GM23338 (cell line): ENCODE measurements at regions not wholly inside any gene's neighbourhood (a gene's known extent, or its start where the extent isn't known, plus 50 kb on each side); places are given as distances from the start of the nearest gene placed in this dataset.

Experiments
- ATAC-seq: fragments of 200-7000 bp; cut with Tn5 transposase; 3 replicates; pipeline ENCODE4 v1.9.1; 2020
- DNase-seq: peaks from one replicate; pipeline ENCODE4 v3.0.0-alpha.2; 2015; ENCODE audit warnings: low spot score
- H2AFZ ChIP-seq: fragments of 200-600 bp; sonication (generic); 2 replicates; pipeline ENCODE4 v1.8.0; 2016; ENCODE audit warnings: antibody characterized with exemption, mild to moderate bottlenecking, moderate library complexity
- H3F3A ChIP-seq: fragments of 200-600 bp; sonication (generic); replicated peaks from 2 replicates; pipeline ENCODE4 v1.8.0; 2017; ENCODE audit warnings: antibody characterized with exemption, mixed run types, low read depth
- H3K27ac ChIP-seq: fragments of 200-600 bp; sonication (generic); 2 replicates; pipeline ENCODE4 v1.6.1; 2016; ENCODE audit warnings: low read depth
- H3K27me3 ChIP-seq: fragments of 200-600 bp; sonication (generic); 2 replicates; pipeline ENCODE4 v1.8.0; 2016; ENCODE audit warnings: mild to moderate bottlenecking, mixed run types, moderate library complexity; ENCODE audit not compliant: insufficient read depth
- H3K36me3 ChIP-seq: fragments of 200-600 bp; sonication (generic); 2 replicates; pipeline ENCODE4 v1.8.0; 2016; ENCODE audit warnings: mild to moderate bottlenecking; ENCODE audit not compliant: insufficient read depth
- H3K4me1 ChIP-seq: fragments of 200-600 bp; sonication (generic); 2 replicates; pipeline ENCODE4 v1.8.0; 2016; ENCODE audit warnings: mild to moderate bottlenecking, moderate library complexity; ENCODE audit not compliant: insufficient read depth
- H3K4me2 ChIP-seq: fragments of 200-600 bp; sonication (generic); 2 replicates; pipeline ENCODE4 v1.7.1; 2017; ENCODE audit warnings: mixed run types
- H3K4me3 ChIP-seq: fragments of 200-600 bp; sonication (generic); 2 replicates; pipeline ENCODE4 v1.6.1; 2016; ENCODE audit warnings: mixed run types
- H3K79me2 ChIP-seq: fragments of 200-600 bp; sonication (generic); replicated peaks from 2 replicates; pipeline ENCODE4 v1.8.0; 2017; ENCODE audit warnings: mild to moderate bottlenecking; ENCODE audit not compliant: insufficient read depth
- H3K9me2 ChIP-seq: fragments of 200-600 bp; sonication (generic); 2 replicates; pipeline ENCODE4 v1.8.0; 2017; ENCODE audit not compliant: insufficient read depth
- H4K20me1 ChIP-seq: fragments of 200-600 bp; sonication (generic); replicated peaks from 2 replicates; pipeline ENCODE4 v1.8.0; 2017; ENCODE audit warnings: mild to moderate bottlenecking; ENCODE audit not compliant: insufficient read depth
- H3K27ac Mint-ChIP-seq: 2 replicates; pipeline ENCODE4 v1.8.0; 2020; ENCODE audit warnings: inconsistent platforms, mild to moderate bottlenecking, moderate library complexity, mixed read lengths
- H3K27me3 Mint-ChIP-seq: 3 replicates; pipeline ENCODE4 v1.8.0; 2022; ENCODE audit warnings: low read depth, mild to moderate bottlenecking, moderate library complexity, mixed read lengths, inconsistent platforms; ENCODE audit not compliant: insufficient read depth, poor library complexity
- H3K36me3 Mint-ChIP-seq: 3 replicates; pipeline ENCODE4 v1.8.0; 2021; ENCODE audit warnings: low read depth, mild to moderate bottlenecking, inconsistent platforms, moderate library complexity, mixed read lengths
- H3K4me1 Mint-ChIP-seq: 3 replicates; pipeline ENCODE4 v1.8.0; 2020; ENCODE audit warnings: mild to moderate bottlenecking, inconsistent platforms, mixed read lengths
- H3K4me3 Mint-ChIP-seq: 3 replicates; pipeline ENCODE4 v1.8.0; 2021; ENCODE audit warnings: moderate library complexity, mild to moderate bottlenecking, inconsistent platforms, mixed read lengths
- H3K9me3 Mint-ChIP-seq: 3 replicates; pipeline ENCODE4 v1.8.0; 2020; ENCODE audit warnings: moderate library complexity, mild to moderate bottlenecking, inconsistent platforms, mixed read lengths
- CTCF ChIP-seq, 2 experiments: fragments of 200-600 bp in 1 of 2; sonication (generic) in 1 of 2; conservative IDR thresholded peaks; 2 replicates each; pipeline versions ENCODE4 v1.5.1 to v1.6.1; 2016 to 2017; ENCODE audit warnings: antibody characterized with exemption in 2 of 2, low read depth in 2 of 2, mild to moderate bottlenecking in 2 of 2, moderate library complexity in 1 of 2
- ETS1 ChIP-seq: IDR thresholded peaks from 2 replicates; pipeline ENCODE4 v1.6.1; 2016; ENCODE audit warnings: antibody characterized with exemption
- EZH2 ChIP-seq: fragments of 200-600 bp; sonication (generic); IDR thresholded peaks from one replicate; pipeline ENCODE4 v1.8.0; 2017; ENCODE audit warnings: antibody characterized with exemption, mild to moderate bottlenecking, low read depth; ENCODE audit not compliant: unreplicated experiment
- NANOG ChIP-seq: IDR thresholded peaks from 2 replicates; pipeline ENCODE4 v1.6.1; 2016; ENCODE audit warnings: antibody characterized with exemption, borderline replicate concordance
- POLR2AphosphoS5 ChIP-seq: IDR thresholded peaks from 2 replicates; pipeline ENCODE4 v1.6.1; 2016; ENCODE audit warnings: antibody characterized with exemption, low read depth
- REST ChIP-seq: IDR thresholded peaks from one replicate; pipeline ENCODE4 v1.6.1; 2018; ENCODE audit warnings: antibody characterized with exemption; ENCODE audit not compliant: unreplicated experiment
- STAT1 ChIP-seq: IDR thresholded peaks from one replicate; pipeline ENCODE4 v1.6.1; 2016; ENCODE audit warnings: antibody characterized with exemption; ENCODE audit not compliant: unreplicated experiment
- ZNF114 ChIP-seq: fragments of 250-450 bp; sonication (Bioruptor Pico); IDR thresholded peaks from 2 replicates; pipeline ENCODE4 v1.5.0; 2020; ENCODE audit warnings: mild to moderate bottlenecking, moderate library complexity
- ZNF331 ChIP-seq: fragments of 250-450 bp; sonication (Bioruptor Pico); IDR thresholded peaks from 2 replicates; pipeline ENCODE4 v1.5.0; 2020; ENCODE audit warnings: low read depth, mild to moderate bottlenecking, moderate library complexity
- ZNF462 ChIP-seq: fragments of 250-450 bp; sonication (Bioruptor Pico); IDR thresholded peaks from 2 replicates; pipeline ENCODE4 v1.5.0; 2020; ENCODE audit warnings: mild to moderate bottlenecking, moderate library complexity

GRCh38 chr2:221006084-221006483 is 566.0 kb downstream of the EPHA4 start:
- Mint-ChIP-seq H3K4me1 (peaks cover 10% of the 10 kb centered on the region; the same call in 2 of the 3 replicates), H3K27ac (no peak overlapping the region), H3K27me3 (no peaks in the 10 kb centered on the region), H3K36me3 (no peaks in the 10 kb centered on the region), H3K9me3 (no peaks in the 10 kb centered on the region), H3K4me3 (no peak overlapping the region)
- Histone ChIP-seq H3K4me2 (no peak overlapping the region), H3K9me2 (no peaks in the 10 kb centered on the region), H3K27me3 (no peaks in the 10 kb centered on the region), H3K4me1 (peaks cover 13% of the 10 kb centered on the region; the same call in 1 of the 2 replicates), H3K27ac (no peak overlapping the region), H4K20me1 (no peaks in the 10 kb centered on the region), H3K79me2 (no peaks in the 10 kb centered on the region), H3K36me3 (no peaks in the 10 kb centered on the region), H3K4me3 (no peak overlapping the region), H2AFZ (no peak overlapping the region), H3F3A (no peaks in the 10 kb centered on the region)
- TF ChIP-seq ZNF114 (CRISPR knock-in tag) (no peak), POLR2AphosphoS5 (no peak), STAT1 (no peak), NANOG (no peak), CTCF (conservative IDR thresholded peaks at IDR 0.05; ENCODE audit: low read depth in 2 of 2) (no peak), EZH2 (no peak), REST (no peak)
- no peak for ATAC-seq
- DNase-seq, result no peak

GRCh38 chr2:221016551-221016950 is 555.6 kb downstream of the EPHA4 start:
- Histone ChIP-seq H3K9me2 (no peaks in the 10 kb centered on the region; the same call in 1 of the 2 replicates), H3K4me3 (no peak overlapping the region), H3K27ac (no peak overlapping the region), H4K20me1 (no peaks in the 10 kb centered on the region), H3F3A (no peaks in the 10 kb centered on the region), H3K79me2 (no peaks in the 10 kb centered on the region), H3K27me3 (no peaks in the 10 kb centered on the region), H2AFZ (no peak overlapping the region), H3K4me2 (no peak overlapping the region), H3K36me3 (no peaks in the 10 kb centered on the region), H3K4me1 (0 out of 2 replicates have a peak, but pooled peaks cover 3% of the 10 kb centered on the region)
- Mint-ChIP-seq H3K27ac (no peak overlapping the region), H3K36me3 (no peaks in the 10 kb centered on the region), H3K27me3 (no peaks in the 10 kb centered on the region), H3K4me3 (no peak overlapping the region), H3K9me3 (no peaks in the 10 kb centered on the region), H3K4me1 (peaks cover 16% of the 10 kb centered on the region)
- DNase-seq (no peak), ATAC-seq (no peak)
- TF ChIP-seq ZNF462 (CRISPR knock-in tag) (no peak), ZNF331 (CRISPR knock-in tag) (no peak), ETS1 (no peak)
